Esophagus muscularis mucosa (tissue), 4 donors: ENCODE measurements at regions not wholly inside any gene's neighbourhood (a gene's known extent, or its start where the extent isn't known, plus 50 kb on each side); places are given as distances from the start of the nearest gene placed in this dataset.

ENCODE experiments used
- DNase-seq: peaks from one replicate; pipeline ENCODE4 v3.0.0-alpha.2; 2017; ENCODE audit errors: extremely low spot score
- H3K27ac ChIP-seq, 4 donors: fragments of 200-600 bp; sonication (generic); replicated peaks in 1 of 4; 1 replicate in 3 of 4; 2 replicates in 1 of 4; pipeline ENCODE4 v1.5.1; 2016 to 2019; ENCODE audit warnings: mild to moderate bottlenecking in 1 of 4
- H3K27me3 ChIP-seq, 4 donors: fragments of 200-600 bp; sonication (generic); one replicate each; pipeline versions ENCODE4 v1.5.1 to v1.6.0; 2016 to 2019
- H3K36me3 ChIP-seq, 4 donors: fragments of 200-600 bp; sonication (generic); one replicate each; pipeline ENCODE4 v1.5.1; 2016 to 2019
- H3K4me1 ChIP-seq, 4 donors: fragments of 200-600 bp; sonication (generic); one replicate each; pipeline ENCODE4 v1.5.1; 2016 to 2019
- H3K4me3 ChIP-seq, 4 donors: fragments of 200-600 bp; sonication (generic); 1 replicate in 2 of 4; 2 replicates in 2 of 4; pipeline ENCODE4 v1.5.1; 2016 to 2019; ENCODE audit warnings: mild to moderate bottlenecking in 4 of 4, moderate library complexity in 1 of 4
- H3K9me3 ChIP-seq, 4 donors: fragments of 200-600 bp; sonication (generic); 1 replicate in 3 of 4; 2 replicates in 1 of 4; pipeline ENCODE4 v1.5.1; 2016 to 2019
- CTCF ChIP-seq, 3 experiments: fragments of 200-600 bp in 2 of 3; fragments of 450-650 bp in 1 of 3; sonication (generic) in 2 of 3; IDR thresholded peaks; one replicate each; pipeline ENCODE4 v1.5.1; 2017 to 2019; ENCODE audit warnings: antibody characterized with exemption in 3 of 3, mild to moderate bottlenecking in 2 of 3, moderate library complexity in 1 of 3
- EP300 ChIP-seq: sonication (generic); formaldehyde crosslinking; IDR thresholded peaks from one replicate; pipeline ENCODE4 v1.6.1; 2017; ENCODE audit warnings: antibody characterized with exemption
- POLR2A ChIP-seq: fragments of 450-650 bp; IDR thresholded peaks from one replicate; pipeline ENCODE4 v1.6.1; 2017; ENCODE audit warnings: antibody characterized with exemption, moderate library complexity, mild to moderate bottlenecking, low read depth
- POLR2AphosphoS5 ChIP-seq, 2 donors: sonication (generic); formaldehyde crosslinking; IDR thresholded peaks; one replicate each; pipeline ENCODE4 v1.6.1; 2017; ENCODE audit warnings: antibody characterized with exemption in 2 of 2
- WGBS: methylation state at CpG from one replicate; pipeline ENCODE4 v1.1.5; 2018; 5-methylcytosine and 5-hydroxymethylcytosine counted together
- intact Hi-C: fragments of 100-400 bp; cut with DNase I; formaldehyde crosslinking; loops from one replicate; pipeline ENCODE4 v1.15.1; 2023

DNA sequence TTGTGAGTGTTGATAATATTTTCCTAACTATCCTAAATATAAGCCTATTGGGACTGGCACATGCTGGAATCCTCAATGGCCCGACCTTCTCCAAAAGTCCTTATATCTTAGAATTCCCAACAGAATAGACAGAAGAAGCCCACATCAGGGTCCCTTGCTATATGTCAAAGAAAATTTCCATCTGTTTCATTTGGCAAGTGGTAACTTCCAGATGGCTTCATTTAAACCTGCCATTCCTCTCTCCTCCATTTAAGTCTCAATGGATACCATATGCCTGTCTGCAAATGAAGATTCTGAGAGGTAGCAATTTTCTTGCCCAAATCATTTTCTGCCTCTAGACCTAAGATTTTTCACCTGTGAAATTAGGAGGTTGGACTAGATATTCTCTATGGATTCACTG, 73.1 kb upstream of the KCNA4 start:
- Histone ChIP-seq H3K27ac (no peak overlapping the region), H3K4me1 (no peaks in the 10 kb centered on the region), H3K36me3 (no peaks in the 10 kb centered on the region), H3K27me3 (no peaks in the 10 kb centered on the region), H3K9me3 (no peaks in the 10 kb centered on the region), H3K4me3 (no peak overlapping the region)
- no peak for DNase-seq
- no peak for TF ChIP-seq EP300
- no peak for TF ChIP-seq CTCF (IDR thresholded peaks at IDR 0.05)
- 88% methylated on average over 1 of the region's 1 CpG for WGBS
- intact Hi-C loops, result no loop called here

- TF ChIP-seq POLR2A, result no peak
- no peak for TF ChIP-seq POLR2AphosphoS5 (IDR thresholded peaks at IDR 0.05)
- TF ChIP-seq EP300, result no peak
- TF ChIP-seq CTCF (IDR thresholded peaks at IDR 0.05), result no peak
- Histone ChIP-seq H3K4me1 (no peaks in the 10 kb centered on the region), H3K4me3 (no peak overlapping the region), H3K27me3 (no peaks in the 10 kb centered on the region), H3K9me3 (no peaks in the 10 kb centered on the region), H3K36me3 (no peaks in the 10 kb centered on the region), H3K27ac (no peak overlapping the region)
- intact Hi-C loops, result no loop called here
- DNase-seq, result no peak
Observed at GRCh38 chr11:30091246-30091645, 74.4 kb upstream of the KCNA4 start.

- no peaks in the 10 kb centered on the region for H3K9me3 ChIP-seq
- H3K36me3 ChIP-seq, result no peaks in the 10 kb centered on the region
- H3K4me3 ChIP-seq, result no peak overlapping the region
- TF ChIP-seq POLR2A (no peak), CTCF (IDR thresholded peaks at IDR 0.05) (no peak), EP300 (no peak), POLR2AphosphoS5 (IDR thresholded peaks at IDR 0.05) (no peak)
- H3K4me1 ChIP-seq, result no peaks in the 10 kb centered on the region
- no peaks in the 10 kb centered on the region for H3K27me3 ChIP-seq
- 88% methylated on average over 2 of the region's 2 CpGs for WGBS
- intact Hi-C loops, result no loop called here
- H3K27ac ChIP-seq, result no peak overlapping the region
- DNase-seq, result no peak
Observed at GRCh38 chr11:30091737-30092136, 74.9 kb upstream of the KCNA4 start.

- Histone ChIP-seq H3K4me1 (no peaks in the 10 kb centered on the region), H3K36me3 (no peaks in the 10 kb centered on the region), H3K4me3 (no peak overlapping the region), H3K27me3 (no peaks in the 10 kb centered on the region), H3K9me3 (no peaks in the 10 kb centered on the region), H3K27ac (no peak overlapping the region)
- no peak for DNase-seq
- TF ChIP-seq POLR2A, result no peak
- no peak for TF ChIP-seq POLR2AphosphoS5 (IDR thresholded peaks at IDR 0.05)
- TF ChIP-seq EP300, result no peak
- TF ChIP-seq CTCF (IDR thresholded peaks at IDR 0.05), result no peak
- intact Hi-C loops, result no loop called here
Observed at GRCh38 chr11:30092518-30092917, 75.7 kb upstream of the KCNA4 start.

DNA sequence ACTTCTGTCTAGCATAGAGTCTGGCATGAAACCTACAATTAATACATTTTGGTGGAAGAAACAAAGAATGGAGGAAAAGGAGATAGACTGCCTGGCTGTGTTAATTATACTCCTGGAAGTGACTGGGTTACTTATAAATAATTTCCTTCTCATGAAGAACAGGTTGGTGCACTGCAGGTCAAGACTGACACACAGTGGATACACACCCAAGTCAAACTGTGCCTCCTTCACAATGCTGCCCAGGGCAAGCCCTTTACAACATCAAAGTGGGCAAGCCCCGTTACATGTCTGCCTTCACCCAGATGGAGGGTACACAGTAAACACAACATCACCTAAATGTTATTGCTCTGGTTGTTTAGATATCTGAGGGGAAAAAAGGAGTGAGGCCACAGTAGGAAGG, 83.7 kb upstream of the KCNA4 start:
- WGBS, result 100% methylated on average over 1 of the region's 1 CpG
- Histone ChIP-seq H3K36me3 (no peaks in the 10 kb centered on the region), H3K27me3 (no peaks in the 10 kb centered on the region), H3K27ac (no peak overlapping the region), H3K4me1 (no peaks in the 10 kb centered on the region), H3K9me3 (peaks cover 0 to 10% (median 0%) of the 10 kb centered on the region in 4 donors), H3K4me3 (no peak overlapping the region)
- intact Hi-C loops, result no loop called here
- TF ChIP-seq POLR2AphosphoS5 (IDR thresholded peaks at IDR 0.05) (no peak), EP300 (no peak), POLR2A (no peak), CTCF (IDR thresholded peaks at IDR 0.05) (no peak)
- DNase-seq, result no peak
